ENCODE measurements at regions not wholly inside any gene's neighbourhood (a gene's known extent, or its start where the extent isn't known, plus 50 kb on each side); places are given as distances from the start of the nearest gene placed in this dataset.

DNA sequence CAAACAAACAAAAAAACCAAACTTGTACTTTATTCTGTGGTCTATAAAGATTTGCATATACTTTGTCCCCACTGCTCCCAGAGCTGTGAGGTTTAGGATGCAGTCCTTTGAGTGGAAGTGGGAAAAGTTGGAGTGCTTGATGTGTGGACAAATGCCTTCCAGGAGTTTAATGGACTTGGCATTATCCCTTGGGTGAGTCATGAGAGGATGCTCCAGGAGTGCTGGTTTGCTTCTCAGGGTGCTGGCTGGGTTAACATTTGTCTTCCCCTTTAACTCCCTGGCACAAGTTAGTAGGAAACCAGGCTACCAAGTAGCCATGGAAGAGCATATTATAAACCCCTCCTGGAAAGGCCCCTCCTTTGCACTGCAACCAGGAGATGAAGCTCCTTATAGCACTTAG, 417.4 kb upstream of the RIOK2 start:
- no peak overlapping the region for H3K9ac ChIP-seq (ENCODE audit: low read depth in 1 of 2, low read length in 2 of 2)
- H3K9me3 ChIP-seq (ENCODE audit: control insufficient read depth in 4 of 4, low read length in 3 of 4), result peaks cover 0 to 7% (median 5%) of the 10 kb centered on the region in 4 donors
- no peak for DNase-seq (ENCODE audit: low spot score)
- no peaks in the 10 kb centered on the region for H3K27me3 ChIP-seq (ENCODE audit: control insufficient read depth in 4 of 4, insufficient read depth in 4 of 4, low read length in 3 of 4)
- TF ChIP-seq, protein P1, sequence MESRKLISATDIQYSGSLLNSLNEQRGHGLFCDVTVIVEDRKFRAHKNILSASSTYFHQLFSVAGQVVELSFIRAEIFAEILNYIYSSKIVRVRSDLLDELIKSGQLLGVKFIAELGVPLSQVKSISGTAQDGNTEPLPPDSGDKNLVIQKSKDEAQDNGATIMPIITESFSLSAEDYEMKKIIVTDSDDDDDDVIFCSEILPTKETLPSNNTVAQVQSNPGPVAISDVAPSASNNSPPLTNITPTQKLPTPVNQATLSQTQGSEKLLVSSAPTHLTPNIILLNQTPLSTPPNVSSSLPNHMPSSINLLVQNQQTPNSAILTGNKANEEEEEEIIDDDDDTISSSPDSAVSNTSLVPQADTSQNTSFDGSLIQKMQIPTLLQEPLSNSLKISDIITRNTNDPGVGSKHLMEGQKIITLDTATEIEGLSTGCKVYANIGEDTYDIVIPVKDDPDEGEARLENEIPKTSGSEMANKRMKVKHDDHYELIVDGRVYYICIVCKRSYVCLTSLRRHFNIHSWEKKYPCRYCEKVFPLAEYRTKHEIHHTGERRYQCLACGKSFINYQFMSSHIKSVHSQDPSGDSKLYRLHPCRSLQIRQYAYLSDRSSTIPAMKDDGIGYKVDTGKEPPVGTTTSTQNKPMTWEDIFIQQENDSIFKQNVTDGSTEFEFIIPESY (IDR thresholded peaks at IDR 0.05), result no peak
- TF ChIP-seq SP1 (IDR thresholded peaks at IDR 0.05), result no peak
- TF ChIP-seq RAD21 (IDR thresholded peaks at IDR 0.05), result no peak
- no peak for TF ChIP-seq HNF4A (conservative IDR thresholded peaks at IDR 0.05)
- TF ChIP-seq YY1 (IDR thresholded peaks at IDR 0.05), result no peak
- TF ChIP-seq NR2F2 (IDR thresholded peaks at IDR 0.05), result no peak
- no peak for TF ChIP-seq HNF4G (IDR thresholded peaks at IDR 0.05)
- no peak for TF ChIP-seq JUND (IDR thresholded peaks at IDR 0.05)
- TF ChIP-seq, protein P2, sequence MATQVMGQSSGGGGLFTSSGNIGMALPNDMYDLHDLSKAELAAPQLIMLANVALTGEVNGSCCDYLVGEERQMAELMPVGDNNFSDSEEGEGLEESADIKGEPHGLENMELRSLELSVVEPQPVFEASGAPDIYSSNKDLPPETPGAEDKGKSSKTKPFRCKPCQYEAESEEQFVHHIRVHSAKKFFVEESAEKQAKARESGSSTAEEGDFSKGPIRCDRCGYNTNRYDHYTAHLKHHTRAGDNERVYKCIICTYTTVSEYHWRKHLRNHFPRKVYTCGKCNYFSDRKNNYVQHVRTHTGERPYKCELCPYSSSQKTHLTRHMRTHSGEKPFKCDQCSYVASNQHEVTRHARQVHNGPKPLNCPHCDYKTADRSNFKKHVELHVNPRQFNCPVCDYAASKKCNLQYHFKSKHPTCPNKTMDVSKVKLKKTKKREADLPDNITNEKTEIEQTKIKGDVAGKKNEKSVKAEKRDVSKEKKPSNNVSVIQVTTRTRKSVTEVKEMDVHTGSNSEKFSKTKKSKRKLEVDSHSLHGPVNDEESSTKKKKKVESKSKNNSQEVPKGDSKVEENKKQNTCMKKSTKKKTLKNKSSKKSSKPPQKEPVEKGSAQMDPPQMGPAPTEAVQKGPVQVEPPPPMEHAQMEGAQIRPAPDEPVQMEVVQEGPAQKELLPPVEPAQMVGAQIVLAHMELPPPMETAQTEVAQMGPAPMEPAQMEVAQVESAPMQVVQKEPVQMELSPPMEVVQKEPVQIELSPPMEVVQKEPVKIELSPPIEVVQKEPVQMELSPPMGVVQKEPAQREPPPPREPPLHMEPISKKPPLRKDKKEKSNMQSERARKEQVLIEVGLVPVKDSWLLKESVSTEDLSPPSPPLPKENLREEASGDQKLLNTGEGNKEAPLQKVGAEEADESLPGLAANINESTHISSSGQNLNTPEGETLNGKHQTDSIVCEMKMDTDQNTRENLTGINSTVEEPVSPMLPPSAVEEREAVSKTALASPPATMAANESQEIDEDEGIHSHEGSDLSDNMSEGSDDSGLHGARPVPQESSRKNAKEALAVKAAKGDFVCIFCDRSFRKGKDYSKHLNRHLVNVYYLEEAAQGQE (IDR thresholded peaks at IDR 0.05), result no peak
- TF ChIP-seq, protein P3, sequence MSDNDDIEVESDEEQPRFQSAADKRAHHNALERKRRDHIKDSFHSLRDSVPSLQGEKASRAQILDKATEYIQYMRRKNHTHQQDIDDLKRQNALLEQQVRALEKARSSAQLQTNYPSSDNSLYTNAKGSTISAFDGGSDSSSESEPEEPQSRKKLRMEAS (IDR thresholded peaks at IDR 0.05), result no peak
- TF ChIP-seq GABPA (IDR thresholded peaks at IDR 0.05 in 1 of 2, conservative IDR thresholded peaks at IDR 0.05 in 1 of 2), result no peak
- TF ChIP-seq TAF1 (conservative IDR thresholded peaks at IDR 0.05), result no peak
- TF ChIP-seq, protein P4, sequence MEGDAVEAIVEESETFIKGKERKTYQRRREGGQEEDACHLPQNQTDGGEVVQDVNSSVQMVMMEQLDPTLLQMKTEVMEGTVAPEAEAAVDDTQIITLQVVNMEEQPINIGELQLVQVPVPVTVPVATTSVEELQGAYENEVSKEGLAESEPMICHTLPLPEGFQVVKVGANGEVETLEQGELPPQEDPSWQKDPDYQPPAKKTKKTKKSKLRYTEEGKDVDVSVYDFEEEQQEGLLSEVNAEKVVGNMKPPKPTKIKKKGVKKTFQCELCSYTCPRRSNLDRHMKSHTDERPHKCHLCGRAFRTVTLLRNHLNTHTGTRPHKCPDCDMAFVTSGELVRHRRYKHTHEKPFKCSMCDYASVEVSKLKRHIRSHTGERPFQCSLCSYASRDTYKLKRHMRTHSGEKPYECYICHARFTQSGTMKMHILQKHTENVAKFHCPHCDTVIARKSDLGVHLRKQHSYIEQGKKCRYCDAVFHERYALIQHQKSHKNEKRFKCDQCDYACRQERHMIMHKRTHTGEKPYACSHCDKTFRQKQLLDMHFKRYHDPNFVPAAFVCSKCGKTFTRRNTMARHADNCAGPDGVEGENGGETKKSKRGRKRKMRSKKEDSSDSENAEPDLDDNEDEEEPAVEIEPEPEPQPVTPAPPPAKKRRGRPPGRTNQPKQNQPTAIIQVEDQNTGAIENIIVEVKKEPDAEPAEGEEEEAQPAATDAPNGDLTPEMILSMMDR (IDR thresholded peaks at IDR 0.05; ENCODE audit: low read depth, low read length, missing input control), result no peak
- TF ChIP-seq RXRA (IDR thresholded peaks at IDR 0.05), result no peak
- TF ChIP-seq FOXA2 (IDR thresholded peaks at IDR 0.05), result no peak
- no peak for TF ChIP-seq ATF3 (IDR thresholded peaks at IDR 0.05)
- no peak for TF ChIP-seq FOXA1 (IDR thresholded peaks at IDR 0.05)
- no peak for TF ChIP-seq EGR1 (IDR thresholded peaks at IDR 0.05; ENCODE audit: low read depth in 2 of 2)
- no peaks in the 10 kb centered on the region for H3K4me1 ChIP-seq (ENCODE audit: control insufficient read depth in 4 of 4, insufficient read depth in 4 of 4, low read length in 3 of 4)
- no peak overlapping the region for H3K4me3 ChIP-seq (ENCODE audit: low read depth in 1 of 3, low read length in 3 of 3)
- no peaks in the 10 kb centered on the region for H3K36me3 ChIP-seq (ENCODE audit: control insufficient read depth in 4 of 4, insufficient read depth in 3 of 4, low read depth in 1 of 4, low read length in 3 of 4)
- no peak overlapping the region for H3K27ac ChIP-seq (ENCODE audit: low read depth in 1 of 2, low read length in 2 of 2)

All from liver (tissue), 7 donors.